HT1080 (cell line): ENCODE measurements at regions not wholly inside any gene's neighbourhood (a gene's known extent, or its start where the extent isn't known, plus 50 kb on each side); places are given as distances from the start of the nearest gene placed in this dataset.
"Not testable (repeated sequence)": the region's sequence is repeated elsewhere in the genome, so short reads cannot be mapped to it uniquely, and the experiment has no call there.

Experiments
- DNase-seq: peaks from one replicate; pipeline ENCODE4 v3.0.0-alpha.2; 2015; ENCODE audit warnings: low read depth

DNA sequence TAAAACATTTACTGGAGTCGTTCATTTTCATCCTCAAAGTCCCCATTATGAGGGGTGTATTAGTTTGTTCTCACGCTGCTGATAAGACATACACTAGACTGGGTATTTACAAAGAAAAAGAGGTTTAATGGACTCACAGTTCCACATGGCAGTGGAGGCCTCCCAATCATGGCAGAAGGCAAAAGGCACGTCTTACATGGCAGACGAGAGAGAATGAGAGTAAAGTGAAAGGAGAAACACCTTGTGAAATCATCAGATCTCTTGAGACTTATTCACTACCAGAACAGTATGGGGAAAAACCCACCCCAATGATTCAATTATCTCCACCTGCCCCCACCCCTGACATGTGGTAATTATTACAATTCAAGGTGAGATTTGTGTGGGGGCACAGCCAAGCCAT lies 830.4 kb upstream of the RGS18 start:
- no peak for DNase-seq

DNA sequence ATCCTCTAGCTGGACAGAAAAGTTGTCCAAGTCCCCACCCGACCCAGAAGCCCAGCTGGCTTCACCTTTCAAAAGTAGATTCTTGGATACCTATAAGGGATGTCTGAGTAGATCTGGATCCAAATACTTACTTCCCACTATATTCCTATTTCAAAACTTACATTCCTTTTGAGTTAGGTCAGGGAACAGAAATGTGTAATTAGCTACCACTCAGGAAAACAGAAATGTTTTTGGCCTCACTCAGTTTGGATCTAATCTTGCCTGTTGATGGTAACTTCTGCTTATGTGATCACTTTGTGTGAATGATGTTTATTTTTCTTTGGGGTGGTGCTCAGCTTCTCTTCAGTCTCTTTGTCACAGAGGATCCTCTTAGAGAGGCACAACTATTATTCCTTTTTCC lies 814.4 kb upstream of the RGS18 start:
- peak; percentile 53 for DNase-seq

DNA sequence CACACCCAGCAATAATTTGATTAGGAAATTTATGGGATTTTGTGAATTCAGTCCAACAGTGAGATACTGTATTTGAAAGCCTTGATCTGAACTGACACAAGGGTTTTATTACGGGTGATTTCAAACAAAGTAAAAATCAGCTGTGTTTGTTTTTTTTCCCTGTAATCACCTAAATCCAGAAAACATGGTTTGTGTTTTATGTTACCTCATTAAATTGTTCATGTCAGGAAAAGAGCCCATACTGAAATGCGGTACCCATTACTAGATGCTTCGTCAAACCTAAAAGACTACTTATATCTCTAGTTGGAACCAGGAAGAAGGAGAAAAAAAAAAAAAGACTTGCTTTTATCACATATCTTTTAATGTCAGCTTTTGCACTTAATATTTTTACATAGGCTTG lies 811.9 kb upstream of the RGS18 start:
- DNase-seq = no peak

GRCh38 chr1:191348328-191348727 lies 809.9 kb upstream of the RGS18 start:
- no peak for DNase-seq

- no peak for DNase-seq
These were observed 807.3 kb upstream of the RGS18 start for GRCh38 chr1:191350938-191351337.

DNA sequence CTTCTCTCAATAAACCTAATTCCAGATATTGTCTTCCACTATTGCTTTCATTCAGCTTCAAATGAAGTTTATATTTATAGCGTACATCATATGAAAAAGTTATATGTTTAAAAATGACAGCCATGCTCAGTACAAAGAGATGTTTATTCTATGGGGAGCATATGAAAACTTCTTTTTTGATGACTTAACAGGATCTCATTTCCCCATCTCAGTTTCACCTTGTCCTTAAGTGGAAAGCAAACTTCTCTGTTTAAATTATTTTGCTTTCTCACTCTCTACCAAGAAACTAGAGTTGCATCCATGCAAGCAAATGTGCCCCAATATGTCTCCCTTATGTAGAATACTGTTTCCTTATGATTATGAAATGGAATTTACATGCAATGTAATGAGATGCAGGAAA lies 799.5 kb upstream of the RGS18 start:
- no peak for DNase-seq

- no peak for DNase-seq
These were observed 791.6 kb upstream of the RGS18 start for GRCh38 chr1:191366686-191367085.

GRCh38 chr1:191368891-191369654 lies 789.2 kb upstream of the RGS18 start:
- no peak for DNase-seq

GRCh38 chr1:191371626-191372025 lies 786.6 kb upstream of the RGS18 start:
- no peak for DNase-seq

DNA sequence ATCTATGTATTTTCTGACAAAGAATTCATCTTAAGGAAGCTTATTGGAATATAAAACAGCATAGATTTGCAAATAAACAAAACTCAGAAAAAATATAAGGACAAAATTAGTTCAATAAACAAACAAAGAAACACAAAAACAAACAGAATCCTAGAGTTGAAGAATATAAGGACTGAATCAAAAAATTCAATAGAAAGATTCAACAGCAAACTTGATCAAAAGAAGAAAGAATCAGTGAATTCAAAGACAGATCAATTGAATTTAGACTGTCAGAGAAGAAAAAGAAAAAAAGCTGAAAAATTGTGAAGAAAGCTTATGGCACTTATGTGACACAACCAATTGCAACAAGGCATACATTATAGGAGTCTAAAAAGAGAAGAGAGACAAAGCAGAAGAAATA lies 770.0 kb upstream of the RGS18 start:
- DNase-seq = no peak

DNA sequence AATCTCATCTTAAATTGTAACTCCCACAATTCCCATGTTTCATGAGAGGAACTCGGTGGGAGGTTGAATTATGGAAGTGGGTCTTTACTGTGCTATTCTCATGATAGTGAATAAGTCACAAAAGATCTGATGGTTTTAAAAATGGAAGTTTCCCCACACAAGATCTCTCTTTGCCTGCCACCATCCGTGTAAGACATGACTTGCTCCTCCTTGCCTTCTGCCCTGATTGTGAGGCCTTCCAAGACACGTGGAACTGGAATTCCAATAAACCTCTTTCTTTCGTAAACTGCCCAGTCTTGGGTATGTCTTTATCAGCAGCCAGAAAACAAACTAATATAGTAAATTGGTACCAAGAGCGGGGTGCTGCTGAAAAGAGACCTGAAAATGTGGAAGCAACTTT lies 761.6 kb upstream of the RGS18 start:
- no peak for DNase-seq

GRCh38 chr1:191398551-191398950 lies 759.7 kb upstream of the RGS18 start:
- DNase-seq = no peak

DNA sequence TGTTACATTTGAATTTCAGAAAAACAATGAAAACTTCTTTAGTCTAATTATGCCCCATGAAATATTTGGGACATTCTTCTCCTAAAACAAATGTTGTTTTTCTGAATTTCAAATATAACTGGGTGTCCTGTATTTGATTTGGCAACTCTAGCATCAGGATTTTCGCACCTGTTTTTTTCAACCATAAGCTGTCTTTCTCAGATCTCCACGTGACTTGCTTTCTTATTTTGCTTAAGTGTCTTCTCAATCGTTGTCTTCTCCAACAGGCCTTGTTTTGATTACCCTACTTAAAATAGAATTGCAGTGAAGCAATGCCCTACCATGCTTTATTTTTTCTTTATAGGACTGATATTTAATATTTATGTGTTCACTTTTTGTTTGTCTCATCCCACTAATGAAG lies 752.8 kb upstream of the RGS18 start:
- DNase-seq = no peak

- no peak for DNase-seq
These were observed 743.2 kb upstream of the RGS18 start for GRCh38 chr1:191414981-191415640.

DNA sequence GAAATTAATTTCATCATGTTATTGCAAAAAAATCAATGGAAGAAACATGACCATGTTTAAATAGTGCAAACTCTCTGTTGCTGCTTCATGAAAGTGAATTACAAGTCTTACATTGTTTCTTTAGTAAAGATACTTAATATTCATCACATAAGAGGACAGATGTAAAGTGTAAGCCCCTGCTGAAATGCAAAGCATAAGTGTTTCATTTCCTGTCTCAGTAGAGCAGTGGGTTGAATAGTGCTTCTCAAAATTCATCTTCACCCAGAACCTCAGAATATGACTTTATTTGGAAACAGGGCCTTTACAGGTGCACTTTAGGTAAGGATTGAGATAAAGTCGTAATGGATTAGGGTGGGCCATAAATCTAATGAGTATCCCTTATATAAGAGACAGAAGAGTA lies 738.4 kb upstream of the RGS18 start:
- DNase-seq = no peak

- DNase-seq = no peak
These were observed 730.7 kb upstream of the RGS18 start for GRCh38 chr1:191427593-191427992.

DNA sequence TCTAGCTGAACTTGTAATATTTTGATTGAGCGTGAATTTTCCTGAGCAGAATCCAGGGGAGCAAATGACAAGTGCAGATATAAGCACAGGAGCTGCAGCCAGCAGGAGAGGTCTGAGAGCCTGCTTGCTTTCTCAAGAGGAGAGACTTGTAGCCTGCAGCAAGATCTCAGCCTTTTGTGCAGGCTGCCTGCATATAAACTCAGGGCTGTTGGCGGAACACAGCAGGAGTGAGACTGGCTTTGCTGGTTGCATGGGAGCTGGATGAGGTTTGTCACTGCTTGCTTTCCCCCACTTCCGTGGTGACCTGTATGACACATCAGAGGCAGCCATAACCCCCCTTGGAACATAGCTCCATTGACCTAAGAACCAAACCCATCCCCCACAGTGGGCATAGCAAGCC lies 725.4 kb upstream of the RGS18 start:
- DNase-seq = peak; percentile 3

DNA sequence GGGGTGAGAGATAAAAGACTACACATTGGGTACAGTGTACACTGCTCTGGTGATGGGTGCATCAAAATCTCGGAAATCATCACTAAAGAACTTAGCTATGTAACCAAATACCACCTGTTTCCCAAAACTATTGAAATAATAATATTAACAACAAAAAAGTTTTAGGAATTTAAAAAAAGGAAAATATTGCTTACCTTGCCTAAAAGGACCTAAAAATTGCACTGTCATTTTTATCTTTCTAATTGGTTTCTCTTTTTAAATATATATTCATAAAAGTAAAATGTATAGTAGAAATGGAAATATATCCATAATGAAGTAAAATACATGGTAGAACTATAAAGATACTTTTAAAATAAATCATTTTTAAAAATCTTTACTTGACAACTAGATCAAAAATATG lies 719.3 kb upstream of the RGS18 start:
- no peak for DNase-seq

DNA sequence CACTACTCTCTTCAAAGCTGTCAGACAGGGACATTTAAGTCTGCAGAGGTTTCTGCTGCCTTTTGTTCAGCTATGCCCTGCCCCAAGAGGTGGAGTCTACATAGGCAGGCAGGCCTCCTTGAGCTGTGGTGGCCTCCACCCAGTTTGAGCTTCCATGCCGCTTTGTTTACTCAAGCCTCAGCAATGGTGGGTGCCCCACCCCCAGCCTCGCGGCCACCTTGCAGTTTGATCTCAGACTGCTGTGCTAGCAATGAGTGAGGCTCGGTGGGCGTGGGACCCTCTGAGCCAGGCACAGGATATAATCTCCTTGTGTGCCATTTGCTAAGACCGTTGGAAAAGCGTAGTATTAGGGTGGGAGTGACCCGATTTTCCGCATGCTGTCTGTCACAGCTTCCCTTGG lies 710.0 kb upstream of the RGS18 start:
- DNase-seq = not testable (repeated sequence)

DNA sequence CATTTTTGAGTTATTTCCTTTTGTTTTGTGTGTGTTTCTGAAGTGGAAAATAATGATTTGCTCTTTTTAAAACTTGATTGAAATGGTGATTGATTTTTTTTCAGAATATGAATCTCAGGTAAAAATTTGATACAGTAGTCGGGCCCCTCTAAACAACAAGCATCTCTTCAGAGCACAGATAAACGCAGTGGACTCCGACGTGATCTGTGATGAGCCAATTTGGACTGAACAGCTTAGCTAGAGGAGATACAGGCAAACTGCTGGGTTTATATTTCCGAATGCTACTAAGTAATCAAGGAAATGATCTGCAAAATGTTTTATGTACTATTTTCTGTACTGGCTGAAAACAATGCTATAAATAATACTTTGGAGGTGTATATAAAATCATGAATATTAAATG lies 705.7 kb upstream of the RGS18 start:
- DNase-seq = no peak

- DNase-seq = no peak
These were observed 704.8 kb upstream of the RGS18 start for GRCh38 chr1:191453487-191453886.

DNA sequence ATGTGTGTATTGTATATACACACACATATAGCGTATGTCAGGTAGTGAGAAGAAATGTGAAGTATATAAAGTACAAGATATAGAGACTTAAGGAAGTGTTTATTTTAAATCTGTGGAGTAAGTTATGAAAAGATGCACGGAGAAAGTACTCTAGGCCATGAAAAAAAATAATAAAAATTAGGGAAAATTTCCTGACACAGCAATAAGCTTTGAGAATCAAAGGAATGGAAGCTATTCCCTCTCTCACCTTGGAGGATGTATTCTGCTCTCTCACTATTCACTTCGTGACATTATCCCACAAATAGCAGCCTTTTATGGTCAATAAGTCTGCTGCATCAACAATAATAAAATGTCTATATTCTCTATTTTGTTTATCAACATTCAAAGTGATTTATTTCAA lies 700.4 kb upstream of the RGS18 start:
- no peak for DNase-seq

- no peak for DNase-seq
These were observed 698.0 kb upstream of the RGS18 start for GRCh38 chr1:191460234-191460633.
